Right hindlimb (tissue), 1 donor: ENCODE measurements at regions not wholly inside any gene's neighbourhood (a gene's known extent, or its start where the extent isn't known, plus 50 kb on each side); places are given as distances from the start of the nearest gene placed in this dataset.

Experiments
- DNase-seq: peaks from one replicate; pipeline ENCODE4 v3.0.0-alpha.2; 2018

DNA sequence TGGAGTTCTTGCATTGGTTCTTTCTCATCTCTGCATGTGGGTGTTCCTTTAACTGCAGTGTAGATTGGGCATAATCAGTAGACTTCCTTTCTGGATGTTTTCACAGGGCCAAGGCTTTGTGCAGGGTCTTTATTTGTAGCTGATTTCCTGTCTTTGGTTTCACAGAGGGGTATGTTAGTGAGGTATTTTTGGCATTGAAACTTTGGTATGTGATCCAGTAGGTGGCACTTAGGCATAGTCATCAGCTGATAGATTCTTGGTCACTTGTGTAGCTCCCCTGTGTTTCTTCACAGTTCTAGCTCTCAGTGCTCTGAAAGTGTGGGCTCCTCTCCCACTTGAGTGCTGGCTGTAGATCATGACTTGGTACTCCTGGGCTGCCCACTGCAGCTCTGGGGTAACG is 52.7 kb upstream of the LMO3 start:
- no peak for DNase-seq
